ENCODE measurements at regions not wholly inside any gene's neighbourhood (a gene's known extent, or its start where the extent isn't known, plus 50 kb on each side); places are given as distances from the start of the nearest gene placed in this dataset.

- ATAC-seq (no peak), DNase-seq (ENCODE audit: low read depth, low spot score) (no peak)
- H3K27ac ChIP-seq (ENCODE audit: low read length): no peak overlapping the region
- H3K36me3 ChIP-seq (ENCODE audit: control insufficient read depth, insufficient read depth, low read length): no peaks in the 10 kb centered on the region
- no TSS peak for BruUV-seq (replicated peaks)
- H3K4me1 ChIP-seq (ENCODE audit: control insufficient read depth, insufficient read depth, low read length): no peaks in the 10 kb centered on the region
- no peak overlapping the region for H3K4me3 ChIP-seq (ENCODE audit: low read depth in 2 of 2, low read length in 2 of 2)
- in situ Hi-C loops (cut with HindIII; ENCODE audit: low pct_unique_long_range_greater_than_20kb, low sequenced_read_pairs): no loop called here
- no peak for TF ChIP-seq TCF7L2 (IDR thresholded peaks at IDR 0.05; ENCODE audit: low read depth, low read length)
- no peak for TF ChIP-seq SIN3A (IDR thresholded peaks at IDR 0.05; ENCODE audit: borderline replicate concordance, insufficient read depth, low read depth, low read length)
- no peak for TF ChIP-seq REST (IDR thresholded peaks at IDR 0.05; ENCODE audit: insufficient read depth in 1 of 2, low read depth in 2 of 2, low read length in 1 of 2)
- TF ChIP-seq CTCF (IDR thresholded peaks at IDR 0.05): no peak
- TF ChIP-seq POLR2AphosphoS5 (IDR thresholded peaks at IDR 0.05; ENCODE audit: low read depth, low read length): no peak
- no peaks in the 10 kb centered on the region for H3K9me3 ChIP-seq (ENCODE audit: control insufficient read depth, insufficient read depth, low read depth, low read length)
- intact Hi-C loops (cut with micrococcal nuclease; ENCODE audit: unreplicated experiment): no loop called here
- ChIA-PET CTCF (no interaction called here), POLR2A (no interaction called here)
- no peaks in the 10 kb centered on the region for H3K27me3 ChIP-seq (ENCODE audit: control insufficient read depth, insufficient read depth, low read length)
Measured at GRCh38 chr3:25036633-25037032, 391.4 kb upstream of the RARB start.

- POLR2A ChIA-PET: no interaction called here
- intact Hi-C loops (cut with micrococcal nuclease; ENCODE audit: unreplicated experiment) (no loop called here), in situ Hi-C loops (cut with HindIII; ENCODE audit: low pct_unique_long_range_greater_than_20kb, low sequenced_read_pairs) (no loop called here)
- CTCF ChIA-PET: no interaction called here
- Histone ChIP-seq H3K4me3 (ENCODE audit: low read depth in 2 of 2, low read length in 2 of 2) (no peak overlapping the region), H3K36me3 (ENCODE audit: control insufficient read depth, insufficient read depth, low read length) (no peaks in the 10 kb centered on the region), H3K9me3 (ENCODE audit: control insufficient read depth, insufficient read depth, low read depth, low read length) (no peaks in the 10 kb centered on the region), H3K27me3 (ENCODE audit: control insufficient read depth, insufficient read depth, low read length) (no peaks in the 10 kb centered on the region), H3K4me1 (ENCODE audit: control insufficient read depth, insufficient read depth, low read length) (no peaks in the 10 kb centered on the region), H3K27ac (ENCODE audit: low read length) (no peak overlapping the region)
- DNase-seq (ENCODE audit: low read depth, low spot score) (no peak), ATAC-seq (no peak)
- no peak for TF ChIP-seq CTCF (IDR thresholded peaks at IDR 0.05)
- no peak for TF ChIP-seq TCF7L2 (IDR thresholded peaks at IDR 0.05; ENCODE audit: low read depth, low read length)
- no peak for TF ChIP-seq POLR2AphosphoS5 (IDR thresholded peaks at IDR 0.05; ENCODE audit: low read depth, low read length)
- TF ChIP-seq SIN3A (IDR thresholded peaks at IDR 0.05; ENCODE audit: borderline replicate concordance, insufficient read depth, low read depth, low read length): no peak
- TF ChIP-seq REST (IDR thresholded peaks at IDR 0.05; ENCODE audit: insufficient read depth in 1 of 2, low read depth in 2 of 2, low read length in 1 of 2): no peak
- no TSS peak for BruUV-seq (replicated peaks)
Measured at GRCh38 chr3:25037049-25037547, 391.0 kb upstream of the RARB start.
